ENCODE measurements at regions not wholly inside any gene's neighbourhood (a gene's known extent, or its start where the extent isn't known, plus 50 kb on each side); places are given as distances from the start of the nearest gene placed in this dataset.

DNA sequence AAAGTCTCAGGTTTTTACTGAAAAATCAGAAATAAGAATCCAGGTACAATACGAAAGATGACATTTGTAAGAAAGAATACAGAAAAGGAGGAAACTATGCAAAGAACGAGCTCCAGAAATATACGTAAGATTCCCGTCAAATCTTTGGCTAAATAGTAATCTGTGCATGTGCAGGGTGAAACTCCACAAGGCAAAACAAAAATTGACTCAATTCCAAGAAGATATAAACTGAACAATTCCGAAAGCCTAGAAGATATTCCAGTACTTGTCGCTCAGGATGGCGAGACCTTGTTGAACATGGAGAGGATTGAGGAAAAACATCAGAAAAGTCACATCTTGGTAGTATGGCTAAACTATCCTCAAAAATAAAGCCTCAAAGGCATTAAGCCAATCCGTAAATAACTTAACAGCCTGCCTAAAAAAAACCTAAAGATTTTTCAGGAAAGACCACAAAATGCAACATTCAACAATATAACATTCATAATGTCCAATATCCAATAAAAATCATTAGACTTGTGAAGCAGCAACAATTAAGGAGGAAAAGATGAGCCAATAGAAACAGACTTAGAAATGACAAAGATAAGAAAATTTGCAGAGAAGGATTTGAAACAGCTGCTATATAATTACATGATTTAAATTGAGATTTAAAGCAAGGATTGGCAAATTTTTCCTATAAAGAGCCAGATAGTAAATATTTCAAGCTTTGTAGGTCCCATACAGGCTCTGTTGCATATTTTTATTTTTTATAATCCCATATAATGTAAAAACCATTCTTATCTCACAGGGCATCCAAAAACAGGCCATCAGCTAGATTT is 166.4 kb upstream of the UBASH3B start:
- intact Hi-C loops (cut with DNase I) = no loop called here
- ATAC-seq (no peak), DNase-seq (no peak)
- 73% methylated on average over 8 of the region's 8 CpGs for WGBS
- Histone ChIP-seq H3K27ac (ENCODE audit: low read length) (no peak overlapping the region), H3K27me3 (ENCODE audit: control insufficient read depth, insufficient read depth) (no peaks in the 10 kb centered on the region), H3K4me1 (ENCODE audit: control insufficient read depth, insufficient read depth, low read length) (no peaks in the 10 kb centered on the region), H3K9me3 (ENCODE audit: control insufficient read depth, low read length) (no peaks in the 10 kb centered on the region), H3K4me3 (ENCODE audit: low read length) (no peak overlapping the region)

DNA sequence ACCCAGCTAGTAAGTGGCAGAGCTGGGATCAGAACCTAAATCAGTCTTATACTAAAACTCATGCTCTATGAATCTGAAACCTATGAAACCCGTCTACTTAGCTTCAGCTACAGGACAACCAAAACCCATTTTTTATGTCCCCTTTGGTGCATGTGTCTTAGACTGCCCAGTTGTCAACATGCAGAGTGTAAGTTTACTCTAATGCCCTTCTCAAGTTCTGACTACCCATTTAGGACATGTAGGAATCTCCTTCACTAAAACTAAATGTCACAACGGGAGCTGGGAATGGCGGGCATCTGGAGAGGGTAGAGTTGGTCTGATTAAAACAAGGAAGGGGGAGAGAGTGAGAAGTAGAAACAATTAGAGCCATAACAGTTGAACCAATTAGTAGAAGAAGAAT is 167.9 kb upstream of the UBASH3B start:
- no peak overlapping the region for H3K27ac ChIP-seq (ENCODE audit: low read length)

DNA sequence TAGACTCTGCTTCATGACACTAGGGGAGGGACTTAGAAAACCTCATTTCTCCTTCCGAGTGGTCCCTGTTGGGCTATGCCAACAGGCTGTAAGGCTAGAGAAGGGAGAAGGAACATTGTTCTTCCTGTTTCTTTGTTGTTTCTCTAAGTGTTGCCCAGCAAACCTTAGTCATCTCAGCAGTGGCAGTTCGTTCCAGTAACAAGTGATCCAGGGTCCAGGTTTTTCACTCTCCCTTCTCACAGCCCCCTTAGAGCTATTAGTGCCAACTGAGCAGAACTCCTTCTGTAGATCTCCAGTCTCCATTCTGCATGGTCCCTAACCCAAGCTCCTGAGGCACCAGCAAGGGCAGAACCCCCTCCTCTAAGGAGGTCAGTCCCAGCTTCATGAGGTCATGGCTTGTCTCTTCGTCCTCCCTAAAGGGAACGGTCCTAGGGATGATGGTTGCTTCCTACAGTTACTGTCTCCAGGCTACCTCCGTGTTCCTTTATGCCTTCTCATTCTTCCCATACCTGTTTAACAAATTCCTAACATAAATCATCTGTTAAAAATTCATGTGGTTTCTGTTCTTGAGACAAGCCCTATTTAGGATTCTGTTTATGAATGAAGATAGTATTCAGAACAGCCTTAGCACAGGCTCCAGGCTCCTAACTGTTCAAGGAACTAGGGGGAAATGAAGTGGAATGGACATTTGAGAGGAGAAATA is 168.6 kb upstream of the UBASH3B start:
- Histone ChIP-seq H3K27ac (ENCODE audit: low read length) (no peak overlapping the region), H3K27me3 (ENCODE audit: control insufficient read depth, insufficient read depth) (no peaks in the 10 kb centered on the region), H3K9me3 (ENCODE audit: control insufficient read depth, low read length) (no peaks in the 10 kb centered on the region), H3K4me3 (ENCODE audit: low read length) (no peak overlapping the region), H3K4me1 (ENCODE audit: control insufficient read depth, insufficient read depth, low read length) (no peaks in the 10 kb centered on the region)
- ATAC-seq = no peak
- WGBS = 88% methylated on average over 5 of the region's 5 CpGs
- intact Hi-C loops (cut with DNase I) = no loop called here
- DNase-seq = no peak

More for the DNA sequence above, 167.9 kb upstream of the UBASH3B start:
- Histone ChIP-seq H3K27me3 (ENCODE audit: control insufficient read depth, insufficient read depth) (no peaks in the 10 kb centered on the region), H3K9me3 (ENCODE audit: control insufficient read depth, low read length) (no peaks in the 10 kb centered on the region), H3K4me1 (ENCODE audit: control insufficient read depth, insufficient read depth, low read length) (no peaks in the 10 kb centered on the region), H3K4me3 (ENCODE audit: low read length) (no peak overlapping the region)
- ATAC-seq (no peak), DNase-seq (no peak)
- intact Hi-C loops (cut with DNase I) = no loop called here
- 94% methylated on average over 3 of the region's 3 CpGs for WGBS

DNA sequence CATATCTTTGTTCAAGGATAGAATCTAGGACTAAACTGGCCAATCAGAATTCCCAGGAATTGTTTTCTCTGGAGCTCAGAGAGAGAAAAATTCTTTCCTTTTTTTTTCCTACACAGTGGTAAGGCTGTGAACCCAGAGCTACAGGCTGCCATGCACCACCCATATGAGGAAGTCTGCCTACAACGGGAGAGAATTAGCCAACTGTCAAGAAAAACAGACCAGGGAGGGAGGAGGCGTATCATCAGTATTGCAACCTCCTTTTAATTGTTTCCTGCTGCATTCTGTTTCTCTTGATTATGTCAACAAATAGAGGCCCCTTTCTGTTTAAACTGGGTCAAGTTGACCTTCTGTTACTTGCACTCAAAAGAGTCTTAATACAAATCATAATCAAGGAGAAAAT is 176.5 kb upstream of the UBASH3B start:
- 27% methylated on average over 2 of the region's 2 CpGs for WGBS
- no peak overlapping the region for H3K27ac ChIP-seq (ENCODE audit: low read length)

DNA sequence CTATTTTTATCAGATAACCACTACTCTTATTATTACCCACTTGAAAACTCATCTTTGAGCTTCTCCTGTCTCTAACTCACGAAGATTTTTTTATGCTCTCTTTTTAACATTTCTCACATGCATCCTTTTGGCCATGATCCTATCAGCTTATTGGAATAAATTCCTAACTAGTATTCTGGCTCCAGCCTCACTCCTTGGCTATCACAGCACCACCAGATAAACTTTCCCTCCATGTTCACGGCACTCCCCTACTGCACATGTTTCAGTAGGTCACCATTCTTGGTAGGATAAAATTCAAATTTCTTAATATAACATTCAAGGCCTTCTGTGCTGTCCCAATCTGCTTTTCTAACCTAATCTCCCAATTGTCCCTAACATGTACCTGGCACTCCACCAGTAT is 186.6 kb upstream of the UBASH3B start:
- DNase-seq = no peak
- H3K27ac ChIP-seq (ENCODE audit: low read length) = no peak overlapping the region
- ATAC-seq = peak in 1 of 2 donors; percentile 51
- 27% methylated on average over 2 of the region's 2 CpGs for WGBS
- H3K4me3 ChIP-seq (ENCODE audit: low read length) = no peak overlapping the region
- intact Hi-C loops (cut with DNase I) = no loop called here
- H3K27me3 ChIP-seq (ENCODE audit: control insufficient read depth, insufficient read depth) = no peaks in the 10 kb centered on the region
- H3K4me1 ChIP-seq (ENCODE audit: control insufficient read depth, insufficient read depth, low read length) = no peaks in the 10 kb centered on the region
- no peaks in the 10 kb centered on the region for H3K9me3 ChIP-seq (ENCODE audit: control insufficient read depth, low read length)

More for the DNA sequence above, 176.5 kb upstream of the UBASH3B start:
- intact Hi-C loops (cut with DNase I) = no loop called here
- DNase-seq (peak in 1 of 3 donors; percentile 34), ATAC-seq (peak in 1 of 2 donors; percentile 38)
- H3K27me3 ChIP-seq (ENCODE audit: control insufficient read depth, insufficient read depth) = no peaks in the 10 kb centered on the region
- H3K4me3 ChIP-seq (ENCODE audit: low read length) = no peak overlapping the region
- no peaks in the 10 kb centered on the region for H3K9me3 ChIP-seq (ENCODE audit: control insufficient read depth, low read length)
- peaks cover 5% of the 10 kb centered on the region for H3K4me1 ChIP-seq (ENCODE audit: control insufficient read depth, insufficient read depth, low read length)

DNA sequence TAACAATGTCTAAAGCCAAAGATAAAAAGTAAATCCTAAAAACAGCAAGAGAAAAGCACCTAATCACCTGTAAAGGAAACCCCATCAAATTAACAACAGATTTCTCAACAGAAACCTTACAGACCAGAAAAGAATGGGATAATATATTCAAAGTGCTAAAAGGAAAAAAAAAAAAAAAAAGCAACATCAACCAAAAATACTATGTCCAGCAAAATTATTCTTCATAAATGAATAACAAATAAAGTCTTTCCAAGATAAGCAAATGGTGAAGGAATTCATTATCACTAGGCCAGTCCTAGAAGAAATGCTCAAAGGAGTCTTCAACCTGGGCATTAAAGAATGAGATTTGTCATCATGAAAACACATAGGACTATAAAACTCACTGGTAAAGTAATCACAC is 192.0 kb upstream of the UBASH3B start:
- H3K27ac ChIP-seq (ENCODE audit: low read length) = no peak overlapping the region
- H3K4me1 ChIP-seq (ENCODE audit: control insufficient read depth, insufficient read depth, low read length) = no peaks in the 10 kb centered on the region
- H3K27me3 ChIP-seq (ENCODE audit: control insufficient read depth, insufficient read depth) = no peaks in the 10 kb centered on the region
- no peak for DNase-seq
- H3K9me3 ChIP-seq (ENCODE audit: control insufficient read depth, low read length) = no peaks in the 10 kb centered on the region
- no peak overlapping the region for H3K4me3 ChIP-seq (ENCODE audit: low read length)
- ATAC-seq = no peak
- intact Hi-C loops (cut with DNase I) = no loop called here

DNA sequence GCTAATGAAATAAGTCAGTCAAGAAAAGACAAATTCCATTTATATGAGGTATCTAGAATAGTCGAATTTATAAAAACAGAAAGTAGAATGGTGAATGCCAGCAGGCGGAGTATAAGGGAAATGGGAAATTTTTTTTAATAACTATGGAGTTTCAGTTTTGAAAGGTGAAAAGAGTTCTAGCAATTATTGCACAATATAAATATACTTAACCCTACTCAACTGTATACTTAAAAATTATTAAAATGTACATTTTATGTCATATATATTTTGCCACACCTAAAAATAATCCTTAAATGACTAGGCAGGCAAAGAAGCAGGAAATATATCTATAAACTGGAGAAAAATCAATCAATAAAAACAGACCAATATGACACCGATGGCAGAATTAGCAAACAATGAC is 196.5 kb upstream of the UBASH3B start:
- no peaks in the 10 kb centered on the region for H3K4me1 ChIP-seq (ENCODE audit: control insufficient read depth, insufficient read depth, low read length)
- intact Hi-C loops (cut with DNase I) = no loop called here
- DNase-seq = no peak
- no peaks in the 10 kb centered on the region for H3K27me3 ChIP-seq (ENCODE audit: control insufficient read depth, insufficient read depth)
- H3K4me3 ChIP-seq (ENCODE audit: low read length) = no peak overlapping the region
- ATAC-seq = no peak
- H3K27ac ChIP-seq (ENCODE audit: low read length) = no peak overlapping the region
- 94% methylated on average over 3 of the region's 3 CpGs for WGBS
- no peaks in the 10 kb centered on the region for H3K9me3 ChIP-seq (ENCODE audit: control insufficient read depth, low read length)

DNA sequence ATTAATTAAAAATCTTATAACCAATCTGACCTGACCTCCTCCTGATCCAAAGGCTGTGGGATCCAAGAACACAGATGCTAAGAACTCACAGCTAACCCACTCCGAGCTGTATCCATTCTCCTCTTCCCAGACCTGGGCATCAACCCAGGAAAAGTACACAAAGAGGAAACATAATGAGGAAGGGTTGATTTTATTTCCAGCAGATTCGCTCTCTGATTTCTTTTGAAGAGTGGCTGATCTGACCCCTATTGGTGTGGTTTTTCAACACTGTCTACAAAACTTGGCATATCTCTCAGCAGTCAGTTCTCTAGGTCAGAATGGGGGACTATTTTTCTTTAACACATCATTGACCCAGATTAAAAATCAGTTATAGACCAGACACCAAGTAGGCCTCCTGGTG is 201.9 kb upstream of the UBASH3B start:
- no peak overlapping the region for H3K4me3 ChIP-seq (ENCODE audit: low read length)
- intact Hi-C loops (cut with DNase I) = no loop called here

DNA sequence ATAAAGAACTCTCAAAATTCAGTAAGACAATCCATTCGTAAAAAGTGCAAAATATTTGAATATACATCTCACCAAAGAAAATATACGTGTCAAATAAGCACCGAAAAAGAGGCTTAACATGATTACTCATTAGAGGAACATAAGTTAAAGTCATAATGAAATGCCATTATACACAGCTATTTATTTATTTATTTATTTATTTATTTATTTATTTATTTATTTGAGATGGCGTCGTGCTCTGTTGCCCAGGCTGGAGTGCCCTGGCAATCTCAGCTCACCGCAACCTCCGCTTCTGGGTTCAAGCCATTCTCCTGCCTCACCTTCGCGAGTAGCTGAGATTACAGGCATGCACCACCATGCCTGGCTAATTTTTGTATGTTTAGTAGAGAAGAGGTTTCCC is 203.6 kb upstream of the UBASH3B start:
- DNase-seq = no peak
- Histone ChIP-seq H3K27ac (ENCODE audit: low read length) (no peak overlapping the region), H3K27me3 (ENCODE audit: control insufficient read depth, insufficient read depth) (no peaks in the 10 kb centered on the region), H3K9me3 (ENCODE audit: control insufficient read depth, low read length) (no peaks in the 10 kb centered on the region), H3K4me3 (ENCODE audit: low read length) (no peak overlapping the region), H3K4me1 (ENCODE audit: control insufficient read depth, insufficient read depth, low read length) (no peaks in the 10 kb centered on the region)
- WGBS = 97% methylated on average over 9 of the region's 9 CpGs
- intact Hi-C loops (cut with DNase I) = no loop called here
- no peak for ATAC-seq

More for the DNA sequence above, 201.9 kb upstream of the UBASH3B start:
- 68% methylated on average over 2 of the region's 2 CpGs for WGBS
- no peaks in the 10 kb centered on the region for H3K27me3 ChIP-seq (ENCODE audit: control insufficient read depth, insufficient read depth)
- H3K4me1 ChIP-seq (ENCODE audit: control insufficient read depth, insufficient read depth, low read length) = no peaks in the 10 kb centered on the region
- ATAC-seq = no peak
- no peak for DNase-seq
- H3K9me3 ChIP-seq (ENCODE audit: control insufficient read depth, low read length) = no peaks in the 10 kb centered on the region
- H3K27ac ChIP-seq (ENCODE audit: low read length) = no peak overlapping the region

DNA sequence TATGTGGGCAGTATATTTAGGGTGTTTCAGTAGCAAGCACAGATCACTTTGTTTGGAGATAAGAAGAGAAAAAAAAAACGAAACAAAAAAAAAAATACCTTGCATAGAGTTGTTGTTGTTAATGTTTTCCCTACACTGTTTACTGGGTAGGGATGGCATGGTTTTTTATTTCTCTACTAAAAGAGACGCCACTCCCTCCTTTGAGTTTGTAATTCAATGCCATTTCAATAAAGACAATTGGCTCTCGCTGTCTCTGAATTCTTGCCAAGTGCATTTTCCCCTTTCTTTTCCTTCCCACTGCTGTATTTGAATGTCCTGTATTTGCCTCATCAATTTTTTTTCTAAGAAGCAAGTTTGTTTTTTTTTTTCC is 213.9 kb upstream of the UBASH3B start:
- no peak for ATAC-seq
- Histone ChIP-seq H3K9me3 (ENCODE audit: control insufficient read depth, low read length) (no peaks in the 10 kb centered on the region), H3K27ac (ENCODE audit: low read length) (peak overlapping the region; percentile 51), H3K27me3 (ENCODE audit: control insufficient read depth, insufficient read depth) (no peaks in the 10 kb centered on the region), H3K4me3 (ENCODE audit: low read length) (no peak overlapping the region), H3K4me1 (ENCODE audit: control insufficient read depth, insufficient read depth, low read length) (no peaks in the 10 kb centered on the region)
- WGBS = 18% methylated on average over 3 of the region's 3 CpGs
- no peak for DNase-seq
- intact Hi-C loops (cut with DNase I) = loop anchor here in 2 of 4 donors (2.0 to 10.0 kb wide), 3 partner anchors 63 to 227 kb away; no protein-coding TSS in a partner anchor

DNA sequence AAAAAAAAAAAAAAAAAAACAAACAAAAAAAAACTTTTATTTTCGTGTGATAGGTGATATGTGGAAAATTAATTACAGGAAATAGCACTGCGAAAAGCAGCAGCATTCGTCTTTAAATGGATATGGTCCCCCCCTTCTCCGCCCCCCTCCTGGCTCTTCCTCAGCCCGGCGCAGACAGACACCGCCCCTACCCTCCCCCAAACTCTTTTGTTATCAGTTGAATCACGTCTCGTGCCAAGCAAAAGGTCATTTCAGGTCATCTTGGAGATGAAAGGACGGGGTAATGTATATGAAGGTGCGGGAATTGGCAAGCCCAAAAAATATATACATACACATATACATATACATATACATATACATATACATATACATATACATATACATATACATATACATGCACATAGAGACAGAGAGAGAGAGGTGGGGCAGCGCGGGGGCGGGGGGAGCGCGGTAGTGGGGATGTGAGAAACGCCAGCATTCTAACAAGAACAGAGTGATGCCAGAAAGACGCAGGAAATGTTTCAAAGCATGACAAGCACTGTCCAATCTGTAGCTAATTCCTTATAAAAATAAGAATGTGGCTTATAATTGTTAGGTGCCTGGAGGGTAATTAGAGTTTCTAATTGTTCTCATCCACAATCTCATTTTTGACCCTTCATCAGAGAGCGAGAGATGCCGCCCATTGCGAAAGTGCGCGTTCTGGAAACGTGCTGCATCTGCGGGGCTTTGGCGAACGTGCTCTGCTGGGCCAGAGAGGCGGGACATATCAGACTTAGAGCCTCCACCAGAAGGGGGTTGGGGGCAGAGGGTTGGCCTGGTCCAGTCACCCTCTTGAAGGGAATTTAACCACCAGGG is 214.5 kb upstream of the UBASH3B start:
- H3K27me3 ChIP-seq (ENCODE audit: control insufficient read depth, insufficient read depth) = no peaks in the 10 kb centered on the region
- peak overlapping the region; percentile 72 for H3K4me3 ChIP-seq (ENCODE audit: low read length)
- peak; percentile 75 to 77 for ATAC-seq
- intact Hi-C loops (cut with DNase I) = loop anchor here in 2 of 4 donors (2.0 to 10.0 kb wide), 3 partner anchors 64 to 226 kb away; no protein-coding TSS in a partner anchor
- H3K4me1 ChIP-seq (ENCODE audit: control insufficient read depth, insufficient read depth, low read length) = no peaks in the 10 kb centered on the region
- peak overlapping the region; percentile 51 for H3K27ac ChIP-seq (ENCODE audit: low read length)
- 3% methylated on average over 28 of the region's 28 CpGs for WGBS
- DNase-seq = peak; percentile 60 to 87 (median 85)
- no peaks in the 10 kb centered on the region for H3K9me3 ChIP-seq (ENCODE audit: control insufficient read depth, low read length)

All from right cardiac atrium (tissue), 5 donors.